ENCODE measurements at regions not wholly inside any gene's neighbourhood (a gene's known extent, or its start where the extent isn't known, plus 50 kb on each side); places are given as distances from the start of the nearest gene placed in this dataset.

DNA sequence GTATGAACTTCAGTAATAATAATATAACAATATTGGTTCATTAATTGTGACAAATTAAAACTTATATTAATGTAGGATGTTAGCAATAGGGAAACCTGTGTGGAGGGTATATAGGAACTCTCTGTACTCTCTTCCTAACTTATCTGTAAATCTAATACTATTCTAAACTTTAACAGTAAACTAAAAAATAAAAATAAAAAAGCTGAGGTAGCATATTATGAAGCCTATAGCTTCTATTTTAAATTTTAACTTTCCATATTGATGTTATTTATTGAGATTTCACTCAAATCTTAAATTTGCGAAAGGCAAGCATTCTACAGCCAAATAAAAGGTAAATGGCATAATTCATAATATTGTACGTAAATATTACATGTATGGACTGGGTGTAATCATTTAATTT, 326.4 kb downstream of the MEI4 start:
- H3K9ac ChIP-seq, result no peak overlapping the region
- H3K4me3 ChIP-seq (ENCODE audit: low read depth, low read length), result no peak overlapping the region
- H3K9me3 ChIP-seq (ENCODE audit: control insufficient read depth, low read length), result no peaks in the 10 kb centered on the region
- no peak overlapping the region for H2AFZ ChIP-seq
- no peaks in the 10 kb centered on the region for H3K27me3 ChIP-seq (ENCODE audit: control insufficient read depth, insufficient read depth, low read length)
- no peaks in the 10 kb centered on the region for H3K4me1 ChIP-seq
- H3K4me2 ChIP-seq (ENCODE audit: low read length), result no peak overlapping the region
- TF ChIP-seq, protein P1, sequence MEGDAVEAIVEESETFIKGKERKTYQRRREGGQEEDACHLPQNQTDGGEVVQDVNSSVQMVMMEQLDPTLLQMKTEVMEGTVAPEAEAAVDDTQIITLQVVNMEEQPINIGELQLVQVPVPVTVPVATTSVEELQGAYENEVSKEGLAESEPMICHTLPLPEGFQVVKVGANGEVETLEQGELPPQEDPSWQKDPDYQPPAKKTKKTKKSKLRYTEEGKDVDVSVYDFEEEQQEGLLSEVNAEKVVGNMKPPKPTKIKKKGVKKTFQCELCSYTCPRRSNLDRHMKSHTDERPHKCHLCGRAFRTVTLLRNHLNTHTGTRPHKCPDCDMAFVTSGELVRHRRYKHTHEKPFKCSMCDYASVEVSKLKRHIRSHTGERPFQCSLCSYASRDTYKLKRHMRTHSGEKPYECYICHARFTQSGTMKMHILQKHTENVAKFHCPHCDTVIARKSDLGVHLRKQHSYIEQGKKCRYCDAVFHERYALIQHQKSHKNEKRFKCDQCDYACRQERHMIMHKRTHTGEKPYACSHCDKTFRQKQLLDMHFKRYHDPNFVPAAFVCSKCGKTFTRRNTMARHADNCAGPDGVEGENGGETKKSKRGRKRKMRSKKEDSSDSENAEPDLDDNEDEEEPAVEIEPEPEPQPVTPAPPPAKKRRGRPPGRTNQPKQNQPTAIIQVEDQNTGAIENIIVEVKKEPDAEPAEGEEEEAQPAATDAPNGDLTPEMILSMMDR (IDR thresholded peaks at IDR 0.05), result no peak
- H3K27ac ChIP-seq, result no peak overlapping the region
- H3K79me2 ChIP-seq, result no peaks in the 10 kb centered on the region
- no peaks in the 10 kb centered on the region for H3K36me3 ChIP-seq (ENCODE audit: control insufficient read depth, insufficient read depth, low read length)

DNA sequence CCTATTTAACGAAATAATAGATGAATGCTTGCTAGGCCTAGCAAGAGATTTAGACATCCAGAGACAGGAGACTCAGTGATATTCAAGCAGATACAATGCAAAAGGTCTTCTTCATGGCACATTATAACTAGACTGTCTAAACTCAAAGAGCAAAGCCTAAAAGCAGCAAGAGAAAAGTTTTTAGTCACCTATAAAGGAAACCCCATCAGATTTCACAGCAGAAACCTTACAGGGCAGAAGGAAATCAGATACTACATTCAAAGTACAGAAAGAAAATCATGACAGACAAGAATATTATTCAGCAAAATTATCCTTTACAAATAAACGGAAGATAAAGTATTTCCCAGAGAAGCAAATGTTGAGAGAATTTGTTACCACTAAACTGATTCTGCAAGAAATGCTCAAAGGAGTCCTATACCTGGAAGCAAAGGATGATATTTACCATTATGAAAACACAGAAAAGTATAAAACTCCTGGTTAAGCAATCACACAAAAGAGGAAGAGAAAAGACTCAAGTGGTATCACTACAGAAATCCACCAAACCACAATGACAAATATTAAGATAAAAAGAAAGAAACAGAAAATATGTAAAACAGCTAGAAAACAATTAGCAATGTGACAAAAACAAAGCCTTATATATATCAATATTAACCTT, 333.7 kb downstream of the MEI4 start:
- Histone ChIP-seq H3K79me2 (no peaks in the 10 kb centered on the region), H2AFZ (no peak overlapping the region), H3K9ac (no peak overlapping the region), H3K4me1 (no peaks in the 10 kb centered on the region), H3K4me2 (ENCODE audit: low read length) (no peak overlapping the region), H3K9me3 (ENCODE audit: control insufficient read depth, low read length) (no peaks in the 10 kb centered on the region), H3K4me3 (ENCODE audit: low read depth, low read length) (no peak overlapping the region), H3K36me3 (ENCODE audit: control insufficient read depth, insufficient read depth, low read length) (no peaks in the 10 kb centered on the region), H3K27ac (no peak overlapping the region), H3K27me3 (ENCODE audit: control insufficient read depth, insufficient read depth, low read length) (no peaks in the 10 kb centered on the region)
- TF ChIP-seq, protein P1 (IDR thresholded peaks at IDR 0.05), result no peak

DNA sequence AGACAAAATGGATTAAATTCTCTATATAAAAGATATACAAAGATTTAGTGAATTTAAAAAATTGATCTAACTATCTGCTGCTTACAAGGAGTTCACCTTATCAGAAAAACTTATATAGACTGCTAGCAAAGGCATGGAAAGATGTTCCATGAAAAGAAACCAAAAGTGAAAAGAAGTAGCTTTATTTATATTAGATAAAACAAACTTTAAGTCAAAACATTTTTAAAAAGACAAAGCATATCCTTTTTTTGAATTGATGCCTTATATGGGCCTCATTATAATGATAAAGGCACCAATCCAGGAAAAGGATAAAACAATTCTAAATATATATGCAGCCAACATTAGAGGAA, 334.2 kb downstream of the MEI4 start:
- Histone ChIP-seq H3K4me2 (ENCODE audit: low read length) (no peak overlapping the region), H3K79me2 (no peaks in the 10 kb centered on the region), H3K27ac (no peak overlapping the region), H3K9ac (no peak overlapping the region), H3K4me1 (no peaks in the 10 kb centered on the region), H2AFZ (no peak overlapping the region), H3K4me3 (ENCODE audit: low read depth, low read length) (no peak overlapping the region), H3K9me3 (ENCODE audit: control insufficient read depth, low read length) (no peaks in the 10 kb centered on the region), H3K27me3 (ENCODE audit: control insufficient read depth, insufficient read depth, low read length) (no peaks in the 10 kb centered on the region), H3K36me3 (ENCODE audit: control insufficient read depth, insufficient read depth, low read length) (no peaks in the 10 kb centered on the region)
- TF ChIP-seq, protein P1 (IDR thresholded peaks at IDR 0.05), result no peak

DNA sequence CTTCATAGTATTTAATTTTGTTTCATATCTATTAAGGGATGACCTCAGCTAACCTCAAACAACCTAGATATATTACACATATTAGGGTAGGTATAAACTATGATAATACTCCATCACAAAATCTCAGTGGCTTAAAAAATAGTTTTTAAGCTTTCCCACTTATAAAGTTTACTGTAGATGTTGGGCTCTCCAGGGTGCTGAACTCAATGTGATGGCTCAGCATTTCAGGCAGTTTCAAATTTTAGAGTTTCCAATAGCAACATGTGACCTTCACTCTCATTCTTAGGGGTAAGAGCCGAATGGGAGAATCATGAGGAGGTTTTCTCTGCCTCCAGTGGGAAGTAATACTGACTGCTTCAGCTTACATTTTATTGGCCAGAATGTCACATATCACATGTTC, 357.3 kb downstream of the MEI4 start:
- H3K4me2 ChIP-seq (ENCODE audit: low read length), result no peak overlapping the region
- TF ChIP-seq, protein P1 (IDR thresholded peaks at IDR 0.05), result no peak
- H3K27ac ChIP-seq, result no peak overlapping the region
- no peaks in the 10 kb centered on the region for H3K36me3 ChIP-seq (ENCODE audit: control insufficient read depth, insufficient read depth, low read length)
- no peaks in the 10 kb centered on the region for H3K79me2 ChIP-seq
- no peaks in the 10 kb centered on the region for H3K27me3 ChIP-seq (ENCODE audit: control insufficient read depth, insufficient read depth, low read length)
- no peaks in the 10 kb centered on the region for H3K4me1 ChIP-seq
- no peak overlapping the region for H3K4me3 ChIP-seq (ENCODE audit: low read depth, low read length)
- no peak overlapping the region for H3K9ac ChIP-seq
- no peaks in the 10 kb centered on the region for H3K9me3 ChIP-seq (ENCODE audit: control insufficient read depth, low read length)
- H2AFZ ChIP-seq, result no peak overlapping the region

DNA sequence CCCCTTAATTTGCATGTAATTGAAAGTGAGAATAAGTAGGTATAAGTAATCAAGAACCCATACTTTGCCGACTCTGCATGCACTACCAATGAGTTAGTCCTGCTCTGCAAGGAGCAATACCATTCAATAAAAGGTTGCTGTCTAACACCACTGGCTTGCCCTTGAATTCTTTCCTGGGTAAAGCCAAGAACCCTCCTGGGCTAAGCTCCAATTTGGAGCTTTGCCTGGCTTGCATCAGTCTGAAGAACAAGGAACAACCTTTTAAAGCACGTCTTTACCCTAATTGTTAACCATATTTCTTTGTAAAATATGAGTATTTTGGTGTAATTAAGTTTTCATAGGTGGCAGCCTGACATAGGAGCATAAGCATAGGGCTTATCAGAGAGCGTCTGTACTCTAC, 367.7 kb downstream of the MEI4 start:
- Histone ChIP-seq H3K4me1 (no peaks in the 10 kb centered on the region), H3K9me3 (ENCODE audit: control insufficient read depth, low read length) (no peaks in the 10 kb centered on the region), H3K27ac (no peak overlapping the region), H3K4me3 (ENCODE audit: low read depth, low read length) (no peak overlapping the region), H3K79me2 (no peaks in the 10 kb centered on the region), H3K36me3 (ENCODE audit: control insufficient read depth, insufficient read depth, low read length) (no peaks in the 10 kb centered on the region), H3K9ac (no peak overlapping the region), H3K27me3 (ENCODE audit: control insufficient read depth, insufficient read depth, low read length) (no peaks in the 10 kb centered on the region), H2AFZ (no peak overlapping the region), H3K4me2 (ENCODE audit: low read length) (no peak overlapping the region)
- TF ChIP-seq, protein P1 (IDR thresholded peaks at IDR 0.05), result no peak
